HL-60 (cell line): ENCODE measurements at regions not wholly inside any gene's neighbourhood (a gene's known extent, or its start where the extent isn't known, plus 50 kb on each side); places are given as distances from the start of the nearest gene placed in this dataset.

Source experiments
- DNase-seq, 2 experiments: peaks; one replicate each; pipeline ENCODE4 v3.0.0-alpha.2; 2010 to 2020; ENCODE audit warnings: low read depth in 1 of 2, low spot score in 1 of 2
- H3K27ac ChIP-seq: fragments of 250-450 bp; sonication (Bioruptor Pico); replicated peaks from 2 replicates; pipeline ENCODE4 v1.5.1; 2020; ENCODE audit warnings: mild to moderate bottlenecking, moderate library complexity
- H3K27me3 ChIP-seq: fragments of 250-450 bp; sonication (Bioruptor Pico); 2 replicates; pipeline ENCODE4 v1.5.1; 2021; ENCODE audit warnings: mild to moderate bottlenecking, moderate library complexity; ENCODE audit not compliant: insufficient read depth, poor library complexity, severe bottlenecking
- H3K4me3 ChIP-seq: replicated peaks from 2 replicates; pipeline ENCODE4 v1.5.1; 2011; ENCODE audit warnings: mild to moderate bottlenecking, control low read depth, low read length; ENCODE audit not compliant: insufficient read depth
- CTCF ChIP-seq: IDR thresholded peaks from one replicate; pipeline ENCODE4 v1.5.1; 2011; ENCODE audit warnings: low read length, control low read depth, inconsistent platforms; ENCODE audit not compliant: insufficient read depth
- GABPA ChIP-seq: IDR thresholded peaks from 2 replicates; pipeline ENCODE4 v1.6.1; 2012; ENCODE audit warnings: low read depth
- POLR2AphosphoS5 ChIP-seq: IDR thresholded peaks from 2 replicates; pipeline ENCODE4 v1.6.1; 2012; ENCODE audit warnings: low read depth
- REST ChIP-seq: IDR thresholded peaks from 2 replicates; pipeline ENCODE4 v1.6.1; 2012; ENCODE audit warnings: low read depth; ENCODE audit not compliant: insufficient replicate concordance
- SPI1 ChIP-seq: IDR thresholded peaks from 2 replicates; pipeline ENCODE4 v1.6.1; 2012; ENCODE audit warnings: low read depth, mild to moderate bottlenecking, borderline replicate concordance

- no peak overlapping the region for H3K4me3 ChIP-seq
- no peak overlapping the region for H3K27ac ChIP-seq
- H3K27me3 ChIP-seq: no peaks in the 10 kb centered on the region
- no peak for TF ChIP-seq CTCF
- no peak for TF ChIP-seq POLR2AphosphoS5
- no peak for TF ChIP-seq SPI1
- TF ChIP-seq GABPA: no peak
- no peak for TF ChIP-seq REST
- DNase-seq: no peak
Observed at GRCh38 chr4:54908763-54909162, 216.6 kb downstream of the KDR start.

- no peaks in the 10 kb centered on the region for H3K27me3 ChIP-seq
- no peak for DNase-seq
- H3K4me3 ChIP-seq: no peak overlapping the region
- TF ChIP-seq REST (no peak), CTCF (no peak), GABPA (no peak), SPI1 (no peak), POLR2AphosphoS5 (no peak)
- H3K27ac ChIP-seq: no peak overlapping the region
Observed at GRCh38 chr4:54904953-54905352, 220.4 kb downstream of the KDR start.

- H3K4me3 ChIP-seq: no peak overlapping the region
- no peak for DNase-seq
- H3K27ac ChIP-seq: no peak overlapping the region
- no peaks in the 10 kb centered on the region for H3K27me3 ChIP-seq
- no peak for TF ChIP-seq CTCF
- TF ChIP-seq REST: no peak
- TF ChIP-seq SPI1: no peak
- TF ChIP-seq GABPA: no peak
- TF ChIP-seq POLR2AphosphoS5: no peak
Observed at GRCh38 chr4:54902976-54903375, 222.4 kb downstream of the KDR start.
